ENCODE measurements at regions not wholly inside any gene's neighbourhood (a gene's known extent, or its start where the extent isn't known, plus 50 kb on each side); places are given as distances from the start of the nearest gene placed in this dataset.

DNA sequence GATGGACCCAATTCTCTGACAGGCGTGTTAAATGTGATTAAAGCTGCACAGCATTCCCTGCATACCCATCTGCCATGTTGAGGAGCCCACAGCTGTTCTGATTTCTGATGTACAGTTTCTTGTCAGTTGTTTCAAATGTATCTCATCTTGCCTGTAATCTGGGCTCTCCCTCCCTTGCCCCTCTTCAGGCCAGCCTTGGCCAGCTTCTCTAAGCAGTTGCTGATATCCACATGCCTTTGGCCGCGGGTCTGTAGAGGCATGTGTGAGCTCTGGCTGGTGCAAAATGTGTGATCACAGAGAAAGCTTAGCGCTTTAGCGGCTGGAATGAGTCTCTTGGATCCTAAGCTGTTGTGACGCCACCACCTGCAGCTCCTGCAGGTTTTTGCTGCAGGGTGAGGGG lies 332.0 kb downstream of the MLLT3 start:
- TF ChIP-seq, protein P1, sequence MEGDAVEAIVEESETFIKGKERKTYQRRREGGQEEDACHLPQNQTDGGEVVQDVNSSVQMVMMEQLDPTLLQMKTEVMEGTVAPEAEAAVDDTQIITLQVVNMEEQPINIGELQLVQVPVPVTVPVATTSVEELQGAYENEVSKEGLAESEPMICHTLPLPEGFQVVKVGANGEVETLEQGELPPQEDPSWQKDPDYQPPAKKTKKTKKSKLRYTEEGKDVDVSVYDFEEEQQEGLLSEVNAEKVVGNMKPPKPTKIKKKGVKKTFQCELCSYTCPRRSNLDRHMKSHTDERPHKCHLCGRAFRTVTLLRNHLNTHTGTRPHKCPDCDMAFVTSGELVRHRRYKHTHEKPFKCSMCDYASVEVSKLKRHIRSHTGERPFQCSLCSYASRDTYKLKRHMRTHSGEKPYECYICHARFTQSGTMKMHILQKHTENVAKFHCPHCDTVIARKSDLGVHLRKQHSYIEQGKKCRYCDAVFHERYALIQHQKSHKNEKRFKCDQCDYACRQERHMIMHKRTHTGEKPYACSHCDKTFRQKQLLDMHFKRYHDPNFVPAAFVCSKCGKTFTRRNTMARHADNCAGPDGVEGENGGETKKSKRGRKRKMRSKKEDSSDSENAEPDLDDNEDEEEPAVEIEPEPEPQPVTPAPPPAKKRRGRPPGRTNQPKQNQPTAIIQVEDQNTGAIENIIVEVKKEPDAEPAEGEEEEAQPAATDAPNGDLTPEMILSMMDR (IDR thresholded peaks at IDR 0.05), result no peak
- no peak for TF ChIP-seq EZH2 (IDR thresholded peaks at IDR 0.05; ENCODE audit: borderline replicate concordance, insufficient read depth, low read depth, low read length, poor library complexity, severe bottlenecking)

Measured in B cell (primary cell).